ENCODE measurements at regions not wholly inside any gene's neighbourhood (a gene's known extent, or its start where the extent isn't known, plus 50 kb on each side); places are given as distances from the start of the nearest gene placed in this dataset.

DNA sequence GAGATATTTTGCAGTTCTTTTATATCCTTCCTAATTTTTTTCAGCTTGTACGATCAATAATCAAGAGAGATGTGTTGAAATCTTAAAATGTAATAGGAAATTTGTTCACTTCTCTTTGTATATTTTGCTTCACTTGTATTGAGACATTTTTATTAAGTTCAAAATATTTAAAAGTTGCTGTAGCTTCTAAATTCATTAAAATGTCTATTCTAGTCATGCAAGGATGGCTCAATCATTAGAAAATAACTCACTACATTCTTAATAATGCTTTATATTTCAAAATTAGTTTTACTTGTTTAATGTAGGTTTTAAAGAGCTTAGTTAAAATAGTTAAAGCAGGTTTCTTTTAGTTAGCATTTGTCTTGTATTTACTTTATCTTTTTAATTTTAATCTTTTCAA is 308.4 kb downstream of the CYRIA start:
- TF ChIP-seq, protein P1, sequence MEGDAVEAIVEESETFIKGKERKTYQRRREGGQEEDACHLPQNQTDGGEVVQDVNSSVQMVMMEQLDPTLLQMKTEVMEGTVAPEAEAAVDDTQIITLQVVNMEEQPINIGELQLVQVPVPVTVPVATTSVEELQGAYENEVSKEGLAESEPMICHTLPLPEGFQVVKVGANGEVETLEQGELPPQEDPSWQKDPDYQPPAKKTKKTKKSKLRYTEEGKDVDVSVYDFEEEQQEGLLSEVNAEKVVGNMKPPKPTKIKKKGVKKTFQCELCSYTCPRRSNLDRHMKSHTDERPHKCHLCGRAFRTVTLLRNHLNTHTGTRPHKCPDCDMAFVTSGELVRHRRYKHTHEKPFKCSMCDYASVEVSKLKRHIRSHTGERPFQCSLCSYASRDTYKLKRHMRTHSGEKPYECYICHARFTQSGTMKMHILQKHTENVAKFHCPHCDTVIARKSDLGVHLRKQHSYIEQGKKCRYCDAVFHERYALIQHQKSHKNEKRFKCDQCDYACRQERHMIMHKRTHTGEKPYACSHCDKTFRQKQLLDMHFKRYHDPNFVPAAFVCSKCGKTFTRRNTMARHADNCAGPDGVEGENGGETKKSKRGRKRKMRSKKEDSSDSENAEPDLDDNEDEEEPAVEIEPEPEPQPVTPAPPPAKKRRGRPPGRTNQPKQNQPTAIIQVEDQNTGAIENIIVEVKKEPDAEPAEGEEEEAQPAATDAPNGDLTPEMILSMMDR (IDR thresholded peaks at IDR 0.05) = no peak
- H3K27ac Mint-ChIP-seq = no peak overlapping the region
- no peak overlapping the region for H3K4me3 ChIP-seq (ENCODE audit: low read length)
- ChIA-PET POLR2A (no interaction called here), CTCF (no interaction called here)
- intact Hi-C loops (cut with DNase I, micrococcal nuclease) = no loop called here
- H3K27ac ChIP-seq (ENCODE audit: low read depth in 1 of 2, low read length in 2 of 2) = no peak overlapping the region
- no peaks in the 10 kb centered on the region for H3K27me3 Mint-ChIP-seq
- H3K36me3 ChIP-seq (ENCODE audit: insufficient read depth, low read length) = no peaks in the 10 kb centered on the region
- no peak overlapping the region for H3K4me3 Mint-ChIP-seq
- no peaks in the 10 kb centered on the region for H3K27me3 ChIP-seq (ENCODE audit: control insufficient read depth in 1 of 2, insufficient read depth in 2 of 2, low read length in 2 of 2)
- peaks cover 6% of the 10 kb centered on the region for H3K9me3 Mint-ChIP-seq
- no peaks in the 10 kb centered on the region for H3K36me3 Mint-ChIP-seq (ENCODE audit: low read depth)
- peaks cover 4 to 6% of the 10 kb centered on the region in 2 experiments for H3K9me3 ChIP-seq (ENCODE audit: control insufficient read depth in 1 of 2, insufficient read depth in 1 of 2, low read length in 2 of 2)
- no peaks in the 10 kb centered on the region for H3K4me1 ChIP-seq (ENCODE audit: insufficient read depth, low read length)
- ATAC-seq (ENCODE audit: poor library complexity) (no peak), DNase-seq (no peak)
- H3K4me1 Mint-ChIP-seq (ENCODE audit: low read depth) = no peaks in the 10 kb centered on the region

DNA sequence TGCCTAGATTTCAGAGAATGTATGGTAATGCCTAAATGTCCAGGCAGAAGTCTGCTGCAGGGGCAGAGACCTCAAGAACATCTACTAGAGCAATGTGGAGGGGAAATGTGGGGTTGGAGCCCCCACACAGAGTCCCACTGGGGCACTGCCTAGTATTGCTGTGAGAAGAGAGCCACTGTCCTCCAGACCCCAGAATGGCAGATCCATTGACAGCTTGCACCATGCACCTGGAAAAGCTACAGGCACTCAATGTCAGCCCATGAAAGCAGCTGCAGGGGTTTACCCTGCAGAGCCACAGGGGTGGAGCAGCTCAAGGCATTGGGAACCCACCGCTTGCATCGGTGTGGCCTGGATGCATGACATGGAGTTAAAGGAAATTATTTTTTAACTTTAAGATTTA is 314.1 kb downstream of the CYRIA start:
- no peak for DNase-seq
- intact Hi-C loops (cut with DNase I, micrococcal nuclease) = no loop called here
- Histone ChIP-seq H3K36me3 (ENCODE audit: insufficient read depth, low read length) (no peaks in the 10 kb centered on the region), H3K27me3 (ENCODE audit: control insufficient read depth in 1 of 2, insufficient read depth in 2 of 2, low read length in 2 of 2) (no peaks in the 10 kb centered on the region), H3K4me1 (ENCODE audit: insufficient read depth, low read length) (no peaks in the 10 kb centered on the region), H3K4me3 (ENCODE audit: low read length) (no peak overlapping the region), H3K9me3 (ENCODE audit: control insufficient read depth in 1 of 2, insufficient read depth in 1 of 2, low read length in 2 of 2) (peaks cover 8% of the 10 kb centered on the region in 2 experiments), H3K27ac (ENCODE audit: low read depth in 1 of 2, low read length in 2 of 2) (no peak overlapping the region)
- no peaks in the 10 kb centered on the region for H3K27me3 Mint-ChIP-seq
- TF ChIP-seq, protein P1 (IDR thresholded peaks at IDR 0.05) = no peak
- CTCF ChIA-PET = no interaction called here
- H3K4me3 Mint-ChIP-seq = no peak overlapping the region
- H3K36me3 Mint-ChIP-seq (ENCODE audit: low read depth) = no peaks in the 10 kb centered on the region
- POLR2A ChIA-PET = no interaction called here
- H3K4me1 Mint-ChIP-seq (ENCODE audit: low read depth) = no peaks in the 10 kb centered on the region
- ATAC-seq (ENCODE audit: poor library complexity) = no peak
- H3K27ac Mint-ChIP-seq = no peak overlapping the region
- peaks cover 3% of the 10 kb centered on the region for H3K9me3 Mint-ChIP-seq

DNA sequence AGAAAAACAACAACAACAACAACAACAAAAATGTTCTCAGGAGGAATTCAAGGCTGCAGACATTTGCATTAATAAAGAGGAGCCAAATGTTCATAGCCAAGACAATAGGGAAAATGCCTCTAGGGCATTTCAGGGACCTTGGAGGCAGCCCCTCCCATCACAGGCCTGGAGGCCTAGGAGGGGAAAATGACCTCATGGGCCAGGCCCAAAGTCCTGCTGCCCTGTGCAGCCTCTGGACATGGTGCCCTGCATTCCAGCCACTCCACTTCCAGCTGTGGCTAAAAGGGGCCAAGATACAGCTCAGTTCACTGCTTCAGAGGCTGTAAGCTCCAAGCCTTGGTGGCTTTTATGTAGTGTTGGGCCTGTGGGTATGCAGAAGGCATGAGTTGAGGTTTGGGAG is 314.5 kb downstream of the CYRIA start:
- Mint-ChIP-seq H3K4me3 (no peak overlapping the region), H3K9me3 (peaks cover 3% of the 10 kb centered on the region), H3K27me3 (no peaks in the 10 kb centered on the region), H3K4me1 (ENCODE audit: low read depth) (no peaks in the 10 kb centered on the region), H3K27ac (no peak overlapping the region), H3K36me3 (ENCODE audit: low read depth) (no peaks in the 10 kb centered on the region)
- Histone ChIP-seq H3K4me1 (ENCODE audit: insufficient read depth, low read length) (no peaks in the 10 kb centered on the region), H3K27me3 (ENCODE audit: control insufficient read depth in 1 of 2, insufficient read depth in 2 of 2, low read length in 2 of 2) (no peaks in the 10 kb centered on the region), H3K9me3 (ENCODE audit: control insufficient read depth in 1 of 2, insufficient read depth in 1 of 2, low read length in 2 of 2) (peaks cover 8% of the 10 kb centered on the region in 2 experiments), H3K4me3 (ENCODE audit: low read length) (no peak overlapping the region), H3K36me3 (ENCODE audit: insufficient read depth, low read length) (no peaks in the 10 kb centered on the region), H3K27ac (ENCODE audit: low read depth in 1 of 2, low read length in 2 of 2) (no peak overlapping the region)
- intact Hi-C loops (cut with DNase I, micrococcal nuclease) = no loop called here
- ChIA-PET POLR2A (no interaction called here), CTCF (no interaction called here)
- no peak for DNase-seq
- TF ChIP-seq, protein P1 (IDR thresholded peaks at IDR 0.05) = no peak
- ATAC-seq (ENCODE audit: poor library complexity) = no peak
